ENCODE measurements at regions not wholly inside any gene's neighbourhood (a gene's known extent, or its start where the extent isn't known, plus 50 kb on each side); places are given as distances from the start of the nearest gene placed in this dataset.
"Not testable (repeated sequence)": the region's sequence is repeated elsewhere in the genome, so short reads cannot be mapped to it uniquely, and the experiment has no call there.

- not testable (repeated sequence) for TF ChIP-seq CTCF (optimal IDR thresholded peaks at IDR 0.05 in 1 of 3, IDR thresholded peaks at IDR 0.05 in 1 of 3, conservative IDR thresholded peaks at IDR 0.05 in 1 of 3; ENCODE audit: extremely low read depth in 1 of 3, insufficient read depth in 2 of 3, low read length in 3 of 3); EZH2 (IDR thresholded peaks at IDR 0.05; ENCODE audit: low read length)
Observed at GRCh38 chr2:131618320-131618719, 90.6 kb downstream of the CCDC74A start.
